ENCODE measurements at regions not wholly inside any gene's neighbourhood (a gene's known extent, or its start where the extent isn't known, plus 50 kb on each side); places are given as distances from the start of the nearest gene placed in this dataset.

GRCh38 chr12:42701084-42701483, 111.5 kb upstream of the PRICKLE1 start:
- DNase-seq, result no peak

- no peak for DNase-seq
These were observed 108.7 kb upstream of the PRICKLE1 start for GRCh38 chr12:42698213-42698612.

GRCh38 chr12:42696406-42697149, 107.0 kb upstream of the PRICKLE1 start:
- DNase-seq, result no peak

GRCh38 chr12:42695490-42695995, 106.0 kb upstream of the PRICKLE1 start:
- no peak for DNase-seq

- no peak for DNase-seq
These were observed 103.2 kb upstream of the PRICKLE1 start for GRCh38 chr12:42692749-42693148.

- DNase-seq, result no peak
These were observed 102.5 kb upstream of the PRICKLE1 start for GRCh38 chr12:42691991-42692557.

- no peak for DNase-seq
These were observed 100.7 kb upstream of the PRICKLE1 start for GRCh38 chr12:42690264-42690663.

- no peak for DNase-seq
These were observed 100.2 kb upstream of the PRICKLE1 start for GRCh38 chr12:42689699-42690098.

GRCh38 chr12:42686514-42687172, 97.1 kb upstream of the PRICKLE1 start:
- DNase-seq, result no peak

GRCh38 chr12:42684802-42685071, 95.2 kb upstream of the PRICKLE1 start:
- no peak for DNase-seq

GRCh38 chr12:42683933-42684801, 94.6 kb upstream of the PRICKLE1 start:
- DNase-seq, result no peak

GRCh38 chr12:42683266-42683665, 93.7 kb upstream of the PRICKLE1 start:
- DNase-seq, result no peak

GRCh38 chr12:42679466-42679865, 89.9 kb upstream of the PRICKLE1 start:
- no peak for DNase-seq

GRCh38 chr12:42677461-42677860, 87.9 kb upstream of the PRICKLE1 start:
- DNase-seq, result no peak

- DNase-seq, result no peak
These were observed 84.0 kb upstream of the PRICKLE1 start for GRCh38 chr12:42673535-42673934.

GRCh38 chr12:42670719-42671118, 81.2 kb upstream of the PRICKLE1 start:
- DNase-seq, result no peak

- no peak for DNase-seq
These were observed 80.0 kb upstream of the PRICKLE1 start for GRCh38 chr12:42669553-42669952.

GRCh38 chr12:42666671-42667243, 77.2 kb upstream of the PRICKLE1 start:
- no peak for DNase-seq

GRCh38 chr12:42663621-42664020, 74.1 kb upstream of the PRICKLE1 start:
- no peak for DNase-seq

- no peak for DNase-seq
These were observed 71.7 kb upstream of the PRICKLE1 start for GRCh38 chr12:42660968-42661937.

- no peak for DNase-seq
These were observed 70.6 kb upstream of the PRICKLE1 start for GRCh38 chr12:42660117-42660516.

GRCh38 chr12:42652048-42652447, 62.5 kb upstream of the PRICKLE1 start:
- DNase-seq, result peak in 1 of 2 experiments; percentile 45

Data from NCI-H1930 (cell line).